HL-60 (cell line): ENCODE measurements at regions not wholly inside any gene's neighbourhood (a gene's known extent, or its start where the extent isn't known, plus 50 kb on each side); places are given as distances from the start of the nearest gene placed in this dataset.

Experiments
- DNase-seq, 2 experiments: peaks; one replicate each; pipeline ENCODE4 v3.0.0-alpha.2; 2010 to 2020; ENCODE audit warnings: low read depth in 1 of 2, low spot score in 1 of 2
- H3K27ac ChIP-seq: fragments of 250-450 bp; sonication (Bioruptor Pico); replicated peaks from 2 replicates; pipeline ENCODE4 v1.5.1; 2020; ENCODE audit warnings: mild to moderate bottlenecking, moderate library complexity
- H3K27me3 ChIP-seq: fragments of 250-450 bp; sonication (Bioruptor Pico); 2 replicates; pipeline ENCODE4 v1.5.1; 2021; ENCODE audit warnings: mild to moderate bottlenecking, moderate library complexity; ENCODE audit not compliant: insufficient read depth, poor library complexity, severe bottlenecking
- H3K4me3 ChIP-seq: replicated peaks from 2 replicates; pipeline ENCODE4 v1.5.1; 2011; ENCODE audit warnings: mild to moderate bottlenecking, control low read depth, low read length; ENCODE audit not compliant: insufficient read depth
- GABPA ChIP-seq: IDR thresholded peaks from 2 replicates; pipeline ENCODE4 v1.6.1; 2012; ENCODE audit warnings: low read depth
- POLR2AphosphoS5 ChIP-seq: IDR thresholded peaks from 2 replicates; pipeline ENCODE4 v1.6.1; 2012; ENCODE audit warnings: low read depth
- SPI1 ChIP-seq: IDR thresholded peaks from 2 replicates; pipeline ENCODE4 v1.6.1; 2012; ENCODE audit warnings: low read depth, mild to moderate bottlenecking, borderline replicate concordance
- TF ChIP-seq, protein P1 (sequence below): IDR thresholded peaks from one replicate; pipeline ENCODE4 v1.5.1; 2011; ENCODE audit warnings: low read length, control low read depth, inconsistent platforms; ENCODE audit not compliant: insufficient read depth
- TF ChIP-seq, protein P2 (sequence below): IDR thresholded peaks from 2 replicates; pipeline ENCODE4 v1.6.1; 2012; ENCODE audit warnings: low read depth; ENCODE audit not compliant: insufficient replicate concordance

DNA sequence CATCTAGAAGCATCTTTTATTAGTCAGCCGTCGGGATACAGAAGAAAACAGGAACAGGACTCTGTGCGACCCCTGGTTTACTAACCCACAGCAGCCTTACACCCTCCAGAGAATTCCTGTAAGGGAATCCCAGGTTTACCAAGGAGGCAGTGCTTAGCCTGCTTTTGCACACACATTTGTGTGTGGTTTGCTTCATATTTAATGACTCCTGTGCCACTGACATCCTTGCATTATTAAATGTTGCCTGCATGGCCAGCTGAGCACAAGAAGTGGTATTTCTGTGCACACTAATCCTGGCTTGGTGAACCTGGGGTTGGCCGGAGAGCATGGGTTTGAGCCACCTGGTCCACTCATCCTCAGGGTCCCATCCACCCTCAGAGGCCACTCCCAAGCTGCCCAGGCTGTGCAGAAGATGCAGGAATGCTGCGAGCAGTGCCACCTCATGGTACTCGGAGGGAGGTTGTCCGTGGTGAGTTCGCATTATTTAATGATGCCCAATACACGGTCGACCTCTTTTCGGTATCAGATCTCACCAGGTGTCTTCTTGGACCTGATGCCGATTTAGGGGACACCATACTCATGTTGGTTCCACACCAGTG, 152.4 kb upstream of the RTL1 start:
- Histone ChIP-seq H3K27ac (no peak overlapping the region), H3K27me3 (no peaks in the 10 kb centered on the region), H3K4me3 (no peak overlapping the region)
- DNase-seq: no peak
- TF ChIP-seq, protein P1, sequence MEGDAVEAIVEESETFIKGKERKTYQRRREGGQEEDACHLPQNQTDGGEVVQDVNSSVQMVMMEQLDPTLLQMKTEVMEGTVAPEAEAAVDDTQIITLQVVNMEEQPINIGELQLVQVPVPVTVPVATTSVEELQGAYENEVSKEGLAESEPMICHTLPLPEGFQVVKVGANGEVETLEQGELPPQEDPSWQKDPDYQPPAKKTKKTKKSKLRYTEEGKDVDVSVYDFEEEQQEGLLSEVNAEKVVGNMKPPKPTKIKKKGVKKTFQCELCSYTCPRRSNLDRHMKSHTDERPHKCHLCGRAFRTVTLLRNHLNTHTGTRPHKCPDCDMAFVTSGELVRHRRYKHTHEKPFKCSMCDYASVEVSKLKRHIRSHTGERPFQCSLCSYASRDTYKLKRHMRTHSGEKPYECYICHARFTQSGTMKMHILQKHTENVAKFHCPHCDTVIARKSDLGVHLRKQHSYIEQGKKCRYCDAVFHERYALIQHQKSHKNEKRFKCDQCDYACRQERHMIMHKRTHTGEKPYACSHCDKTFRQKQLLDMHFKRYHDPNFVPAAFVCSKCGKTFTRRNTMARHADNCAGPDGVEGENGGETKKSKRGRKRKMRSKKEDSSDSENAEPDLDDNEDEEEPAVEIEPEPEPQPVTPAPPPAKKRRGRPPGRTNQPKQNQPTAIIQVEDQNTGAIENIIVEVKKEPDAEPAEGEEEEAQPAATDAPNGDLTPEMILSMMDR: no peak
- TF ChIP-seq GABPA: no peak
- TF ChIP-seq POLR2AphosphoS5: no peak
- TF ChIP-seq, protein P2, sequence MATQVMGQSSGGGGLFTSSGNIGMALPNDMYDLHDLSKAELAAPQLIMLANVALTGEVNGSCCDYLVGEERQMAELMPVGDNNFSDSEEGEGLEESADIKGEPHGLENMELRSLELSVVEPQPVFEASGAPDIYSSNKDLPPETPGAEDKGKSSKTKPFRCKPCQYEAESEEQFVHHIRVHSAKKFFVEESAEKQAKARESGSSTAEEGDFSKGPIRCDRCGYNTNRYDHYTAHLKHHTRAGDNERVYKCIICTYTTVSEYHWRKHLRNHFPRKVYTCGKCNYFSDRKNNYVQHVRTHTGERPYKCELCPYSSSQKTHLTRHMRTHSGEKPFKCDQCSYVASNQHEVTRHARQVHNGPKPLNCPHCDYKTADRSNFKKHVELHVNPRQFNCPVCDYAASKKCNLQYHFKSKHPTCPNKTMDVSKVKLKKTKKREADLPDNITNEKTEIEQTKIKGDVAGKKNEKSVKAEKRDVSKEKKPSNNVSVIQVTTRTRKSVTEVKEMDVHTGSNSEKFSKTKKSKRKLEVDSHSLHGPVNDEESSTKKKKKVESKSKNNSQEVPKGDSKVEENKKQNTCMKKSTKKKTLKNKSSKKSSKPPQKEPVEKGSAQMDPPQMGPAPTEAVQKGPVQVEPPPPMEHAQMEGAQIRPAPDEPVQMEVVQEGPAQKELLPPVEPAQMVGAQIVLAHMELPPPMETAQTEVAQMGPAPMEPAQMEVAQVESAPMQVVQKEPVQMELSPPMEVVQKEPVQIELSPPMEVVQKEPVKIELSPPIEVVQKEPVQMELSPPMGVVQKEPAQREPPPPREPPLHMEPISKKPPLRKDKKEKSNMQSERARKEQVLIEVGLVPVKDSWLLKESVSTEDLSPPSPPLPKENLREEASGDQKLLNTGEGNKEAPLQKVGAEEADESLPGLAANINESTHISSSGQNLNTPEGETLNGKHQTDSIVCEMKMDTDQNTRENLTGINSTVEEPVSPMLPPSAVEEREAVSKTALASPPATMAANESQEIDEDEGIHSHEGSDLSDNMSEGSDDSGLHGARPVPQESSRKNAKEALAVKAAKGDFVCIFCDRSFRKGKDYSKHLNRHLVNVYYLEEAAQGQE: no peak
- TF ChIP-seq SPI1: no peak

DNA sequence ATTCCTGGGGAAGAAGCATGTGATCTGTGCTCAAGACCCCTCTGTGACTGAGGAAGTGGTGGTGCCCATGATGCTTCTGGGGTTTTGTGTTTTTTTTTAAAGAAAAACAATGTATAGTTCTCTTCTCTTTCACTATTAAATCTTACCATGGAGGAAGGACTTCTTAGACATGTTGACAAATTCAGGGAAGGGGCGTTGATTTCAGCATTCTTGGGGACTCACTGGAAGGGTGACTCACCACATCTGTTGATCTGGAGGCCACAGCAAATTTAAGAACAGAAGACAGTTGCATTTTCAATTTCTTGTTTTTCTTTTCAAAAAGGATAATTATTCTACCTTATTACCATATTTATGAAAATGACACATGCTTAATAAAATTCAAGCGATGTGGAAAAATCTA, 152.9 kb upstream of the RTL1 start:
- no peak for DNase-seq
- no peak overlapping the region for H3K27ac ChIP-seq
- TF ChIP-seq SPI1 (no peak), GABPA (no peak), POLR2AphosphoS5 (no peak)
- TF ChIP-seq, protein P2: no peak
- TF ChIP-seq, protein P1: no peak
- H3K4me3 ChIP-seq: no peak overlapping the region
- no peaks in the 10 kb centered on the region for H3K27me3 ChIP-seq

DNA sequence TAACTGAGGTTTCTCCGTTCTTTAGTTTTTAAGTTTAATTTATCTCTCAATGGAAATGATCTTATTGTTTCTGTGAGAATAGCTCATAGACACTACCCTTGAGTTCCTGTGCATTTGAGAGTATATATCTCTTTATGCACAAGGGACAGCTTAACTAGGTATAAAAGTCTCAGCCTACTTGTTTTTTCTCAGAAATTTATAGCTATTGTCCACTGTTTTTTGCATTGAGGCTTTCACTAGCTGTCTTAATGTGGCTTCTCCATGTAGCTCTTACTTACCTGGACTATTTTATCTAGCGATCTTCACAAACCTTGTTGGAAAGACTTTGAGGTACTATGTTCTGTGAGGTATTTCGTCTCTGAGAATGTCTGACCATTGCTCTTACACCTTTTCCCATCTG, 153.9 kb upstream of the RTL1 start:
- H3K27me3 ChIP-seq: no peaks in the 10 kb centered on the region
- DNase-seq: no peak
- TF ChIP-seq GABPA (no peak), SPI1 (no peak), POLR2AphosphoS5 (no peak)
- TF ChIP-seq, protein P1: no peak
- TF ChIP-seq, protein P2: no peak
- H3K4me3 ChIP-seq: no peak overlapping the region
- H3K27ac ChIP-seq: no peak overlapping the region
